ENCODE measurements at regions not wholly inside any gene's neighbourhood (a gene's known extent, or its start where the extent isn't known, plus 50 kb on each side); places are given as distances from the start of the nearest gene placed in this dataset.
"Not testable (repeated sequence)": the region's sequence is repeated elsewhere in the genome, so short reads cannot be mapped to it uniquely, and the experiment has no call there.

- DNase-seq = no peak
Observed at GRCh38 chr1:60703155-60703554, 379.2 kb upstream of the NFIA start.

- no peak for DNase-seq
Observed at GRCh38 chr1:60699325-60699724, 383.0 kb upstream of the NFIA start.

- DNase-seq = no peak
Observed at GRCh38 chr1:60697204-60697994, 385.0 kb upstream of the NFIA start.

- no peak for DNase-seq
Observed at GRCh38 chr1:60696512-60696911, 385.8 kb upstream of the NFIA start.

GRCh38 chr1:60695716-60696171, 386.6 kb upstream of the NFIA start:
- no peak for DNase-seq

- no peak for DNase-seq
Observed at GRCh38 chr1:60694980-60695379, 387.4 kb upstream of the NFIA start.

- DNase-seq = no peak
Observed at GRCh38 chr1:60692031-60692430, 390.3 kb upstream of the NFIA start.

GRCh38 chr1:60688221-60688620, 394.1 kb upstream of the NFIA start:
- not testable (repeated sequence) for DNase-seq

GRCh38 chr1:60681095-60681860, 401.1 kb upstream of the NFIA start:
- DNase-seq = no peak

- no peak for DNase-seq
Observed at GRCh38 chr1:60679524-60680375, 402.6 kb upstream of the NFIA start.

GRCh38 chr1:60678802-60679201, 403.6 kb upstream of the NFIA start:
- DNase-seq = no peak

GRCh38 chr1:60678391-60678790, 404.0 kb upstream of the NFIA start:
- no peak for DNase-seq

- no peak for DNase-seq
Observed at GRCh38 chr1:60672449-60672848, 409.9 kb upstream of the NFIA start.

GRCh38 chr1:60670302-60670701, 412.1 kb upstream of the NFIA start:
- no peak for DNase-seq

GRCh38 chr1:60668585-60668984, 413.8 kb upstream of the NFIA start:
- no peak for DNase-seq

- DNase-seq = no peak
Observed at GRCh38 chr1:60665311-60665710, 417.1 kb upstream of the NFIA start.

GRCh38 chr1:60664086-60664625, 418.2 kb upstream of the NFIA start:
- no peak for DNase-seq

- no peak for DNase-seq
Observed at GRCh38 chr1:60662486-60663044, 419.8 kb upstream of the NFIA start.

- DNase-seq = no peak
Observed at GRCh38 chr1:60657926-60658325, 424.4 kb upstream of the NFIA start.

- no peak for DNase-seq
Observed at GRCh38 chr1:60655679-60656355, 426.5 kb upstream of the NFIA start.

GRCh38 chr1:60640033-60640551, 442.3 kb upstream of the NFIA start:
- DNase-seq = not testable (repeated sequence)

- no peak for DNase-seq
Observed at GRCh38 chr1:60639287-60639686, 443.1 kb upstream of the NFIA start.
